Panc1 (cell line): ENCODE measurements at regions not wholly inside any gene's neighbourhood (a gene's known extent, or its start where the extent isn't known, plus 50 kb on each side); places are given as distances from the start of the nearest gene placed in this dataset.

ENCODE experiments used
- POLR2AphosphoS5 ChIP-seq: IDR thresholded peaks from 2 replicates; pipeline ENCODE4 v1.6.1; 2012; ENCODE audit warnings: mild to moderate bottlenecking, low read depth, low read length, moderate library complexity
- TF ChIP-seq, protein P1 (sequence below): fragments of 450-650 bp; IDR thresholded peaks from 2 replicates; pipeline ENCODE4 v1.5.1; 2017; ENCODE audit warnings: mild to moderate bottlenecking

DNA sequence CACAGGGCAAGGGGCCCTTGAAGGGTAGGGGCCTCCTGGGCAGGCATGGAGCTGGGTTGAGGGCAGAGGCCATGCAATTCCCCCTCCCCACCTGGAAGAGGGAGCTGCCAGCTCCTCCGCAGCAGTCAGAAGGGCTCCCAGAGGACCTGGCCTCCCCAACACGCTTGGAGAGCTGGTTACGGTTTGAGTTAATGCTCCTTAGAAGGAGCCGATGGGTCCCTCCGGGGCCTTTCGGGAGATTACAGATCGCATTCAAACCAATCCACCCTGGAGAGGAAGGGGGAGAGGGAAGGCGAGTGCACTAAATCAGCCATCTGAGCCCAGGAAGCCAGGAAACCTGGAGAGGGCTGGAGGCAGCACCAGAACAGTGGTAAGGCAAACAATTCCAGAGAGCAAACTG is 106.3 kb upstream of the CSF3R start:
- TF ChIP-seq, protein P1, sequence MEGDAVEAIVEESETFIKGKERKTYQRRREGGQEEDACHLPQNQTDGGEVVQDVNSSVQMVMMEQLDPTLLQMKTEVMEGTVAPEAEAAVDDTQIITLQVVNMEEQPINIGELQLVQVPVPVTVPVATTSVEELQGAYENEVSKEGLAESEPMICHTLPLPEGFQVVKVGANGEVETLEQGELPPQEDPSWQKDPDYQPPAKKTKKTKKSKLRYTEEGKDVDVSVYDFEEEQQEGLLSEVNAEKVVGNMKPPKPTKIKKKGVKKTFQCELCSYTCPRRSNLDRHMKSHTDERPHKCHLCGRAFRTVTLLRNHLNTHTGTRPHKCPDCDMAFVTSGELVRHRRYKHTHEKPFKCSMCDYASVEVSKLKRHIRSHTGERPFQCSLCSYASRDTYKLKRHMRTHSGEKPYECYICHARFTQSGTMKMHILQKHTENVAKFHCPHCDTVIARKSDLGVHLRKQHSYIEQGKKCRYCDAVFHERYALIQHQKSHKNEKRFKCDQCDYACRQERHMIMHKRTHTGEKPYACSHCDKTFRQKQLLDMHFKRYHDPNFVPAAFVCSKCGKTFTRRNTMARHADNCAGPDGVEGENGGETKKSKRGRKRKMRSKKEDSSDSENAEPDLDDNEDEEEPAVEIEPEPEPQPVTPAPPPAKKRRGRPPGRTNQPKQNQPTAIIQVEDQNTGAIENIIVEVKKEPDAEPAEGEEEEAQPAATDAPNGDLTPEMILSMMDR: no peak
- TF ChIP-seq POLR2AphosphoS5: no peak
